ENCODE measurements at regions not wholly inside any gene's neighbourhood (a gene's known extent, or its start where the extent isn't known, plus 50 kb on each side); places are given as distances from the start of the nearest gene placed in this dataset.

DNA sequence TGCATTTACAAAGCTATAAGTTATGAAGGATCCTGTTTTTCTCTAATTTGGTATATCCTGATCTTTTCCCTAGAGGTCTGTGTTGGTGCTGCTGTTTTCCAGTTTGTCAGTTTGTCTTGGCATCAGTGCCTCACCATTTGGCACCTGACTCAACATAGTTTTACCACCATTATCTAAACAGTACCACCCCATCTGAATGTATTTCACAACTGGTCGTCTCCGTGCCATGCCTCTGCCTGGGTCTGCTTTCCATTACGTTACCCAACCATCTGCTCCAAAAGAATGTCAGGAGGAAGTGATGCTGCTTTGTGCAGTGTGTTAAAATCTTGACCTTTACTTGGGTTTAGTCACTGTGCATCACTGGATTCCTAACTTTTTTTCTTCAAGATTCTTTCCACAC is 129.3 kb upstream of the RASSF8 start:
- DNase-seq = no peak
- TF ChIP-seq, protein P1, sequence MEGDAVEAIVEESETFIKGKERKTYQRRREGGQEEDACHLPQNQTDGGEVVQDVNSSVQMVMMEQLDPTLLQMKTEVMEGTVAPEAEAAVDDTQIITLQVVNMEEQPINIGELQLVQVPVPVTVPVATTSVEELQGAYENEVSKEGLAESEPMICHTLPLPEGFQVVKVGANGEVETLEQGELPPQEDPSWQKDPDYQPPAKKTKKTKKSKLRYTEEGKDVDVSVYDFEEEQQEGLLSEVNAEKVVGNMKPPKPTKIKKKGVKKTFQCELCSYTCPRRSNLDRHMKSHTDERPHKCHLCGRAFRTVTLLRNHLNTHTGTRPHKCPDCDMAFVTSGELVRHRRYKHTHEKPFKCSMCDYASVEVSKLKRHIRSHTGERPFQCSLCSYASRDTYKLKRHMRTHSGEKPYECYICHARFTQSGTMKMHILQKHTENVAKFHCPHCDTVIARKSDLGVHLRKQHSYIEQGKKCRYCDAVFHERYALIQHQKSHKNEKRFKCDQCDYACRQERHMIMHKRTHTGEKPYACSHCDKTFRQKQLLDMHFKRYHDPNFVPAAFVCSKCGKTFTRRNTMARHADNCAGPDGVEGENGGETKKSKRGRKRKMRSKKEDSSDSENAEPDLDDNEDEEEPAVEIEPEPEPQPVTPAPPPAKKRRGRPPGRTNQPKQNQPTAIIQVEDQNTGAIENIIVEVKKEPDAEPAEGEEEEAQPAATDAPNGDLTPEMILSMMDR (IDR thresholded peaks at IDR 0.05 in 4 of 5, conservative IDR thresholded peaks at IDR 0.05 in 1 of 5) = no peak
- TF ChIP-seq POLR2A (IDR thresholded peaks at IDR 0.05) = no peak
- Histone ChIP-seq H3K4me3 (no peak overlapping the region), H3K9me3 (no peaks in the 10 kb centered on the region), H3K27ac (no peak overlapping the region), H3K27me3 (no peaks in the 10 kb centered on the region), H3K4me1 (no peaks in the 10 kb centered on the region), H3K36me3 (no peaks in the 10 kb centered on the region)
- no peak for ATAC-seq
- intact Hi-C loops (cut with DNase I; ENCODE audit: low total_unique reads) (no loop called here), in situ Hi-C loops (cut with MboI; ENCODE audit: low sequenced_read_pairs in 4 of 4) (no loop called here)

DNA sequence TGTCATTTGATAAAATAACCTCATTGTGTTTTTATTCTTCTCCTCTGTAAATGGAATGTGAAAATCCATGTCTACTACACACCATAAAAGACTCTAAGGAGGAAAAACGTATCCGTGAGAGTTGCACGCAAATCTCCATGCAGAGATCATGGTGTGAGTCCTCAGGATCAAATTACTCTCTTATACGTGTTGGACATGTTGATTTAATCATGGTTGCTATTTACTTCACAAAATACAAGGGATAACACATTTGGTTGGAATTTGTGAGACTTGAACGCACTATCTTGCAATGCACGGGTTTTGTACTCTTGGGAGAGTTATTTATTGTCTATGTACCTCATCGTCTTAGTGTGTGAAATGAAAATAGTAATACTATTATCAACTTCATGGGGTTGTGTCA is 128.0 kb upstream of the RASSF8 start:
- intact Hi-C loops (cut with DNase I; ENCODE audit: low total_unique reads) (no loop called here), in situ Hi-C loops (cut with MboI; ENCODE audit: low sequenced_read_pairs in 4 of 4) (no loop called here)
- TF ChIP-seq, protein P1 (IDR thresholded peaks at IDR 0.05 in 4 of 5, conservative IDR thresholded peaks at IDR 0.05 in 1 of 5) = no peak
- TF ChIP-seq POLR2A (IDR thresholded peaks at IDR 0.05) = no peak
- no peaks in the 10 kb centered on the region for H3K36me3 ChIP-seq
- ATAC-seq = no peak
- no peaks in the 10 kb centered on the region for H3K27me3 ChIP-seq
- H3K9me3 ChIP-seq = no peaks in the 10 kb centered on the region
- H3K4me1 ChIP-seq = no peaks in the 10 kb centered on the region
- DNase-seq = no peak
- H3K4me3 ChIP-seq = no peak overlapping the region
- no peak overlapping the region for H3K27ac ChIP-seq

DNA sequence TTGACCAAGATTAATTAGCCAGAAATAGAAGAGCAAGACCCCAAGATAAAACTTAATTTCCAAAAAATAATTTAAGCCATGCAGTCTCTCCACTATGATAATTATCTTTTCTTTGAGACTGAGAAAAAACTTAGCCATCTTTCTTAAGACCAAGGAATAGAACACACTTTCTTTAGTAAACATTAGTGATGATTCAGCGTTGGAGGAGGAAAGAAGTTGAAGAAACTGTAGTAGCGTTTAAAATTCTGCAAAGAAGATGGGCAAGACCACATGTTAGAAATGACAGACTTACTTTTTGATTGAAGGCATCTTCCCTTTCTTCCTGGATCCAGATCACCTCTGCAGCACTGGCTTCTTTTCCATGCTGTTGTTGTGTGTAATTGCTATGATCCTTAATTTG is 124.8 kb upstream of the RASSF8 start:
- in situ Hi-C loops (cut with MboI; ENCODE audit: low sequenced_read_pairs in 4 of 4) (no loop called here), intact Hi-C loops (cut with DNase I; ENCODE audit: low total_unique reads) (no loop called here)
- H3K27ac ChIP-seq = no peak overlapping the region
- no peak for ATAC-seq
- no peaks in the 10 kb centered on the region for H3K4me1 ChIP-seq
- no peak overlapping the region for H3K4me3 ChIP-seq
- no peak for DNase-seq
- H3K9me3 ChIP-seq = no peaks in the 10 kb centered on the region
- TF ChIP-seq, protein P1 (IDR thresholded peaks at IDR 0.05 in 4 of 5, conservative IDR thresholded peaks at IDR 0.05 in 1 of 5) = no peak
- no peak for TF ChIP-seq POLR2A (IDR thresholded peaks at IDR 0.05)
- H3K27me3 ChIP-seq = no peaks in the 10 kb centered on the region
- H3K36me3 ChIP-seq = no peaks in the 10 kb centered on the region

DNA sequence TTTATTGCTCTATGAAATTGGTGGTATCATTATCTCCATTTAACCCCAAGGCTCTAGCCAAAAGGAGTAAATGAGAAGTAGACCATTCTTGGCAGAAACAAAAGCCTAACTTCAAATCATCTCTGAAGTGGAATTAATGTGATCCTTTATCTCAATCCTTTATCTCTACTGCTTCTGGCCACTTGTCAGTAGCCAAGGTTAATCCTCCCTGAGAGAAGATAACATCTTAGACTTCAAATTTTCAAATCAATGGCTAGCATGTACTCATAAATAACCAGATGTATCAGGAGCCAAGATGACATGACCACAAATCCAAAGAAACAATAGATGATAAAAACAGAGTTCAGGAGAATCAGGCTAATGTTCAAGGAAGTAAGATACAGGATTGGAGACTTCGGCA is 123.1 kb upstream of the RASSF8 start:
- H3K4me3 ChIP-seq = no peak overlapping the region
- no peak for TF ChIP-seq POLR2A (IDR thresholded peaks at IDR 0.05)
- TF ChIP-seq, protein P1 (IDR thresholded peaks at IDR 0.05 in 4 of 5, conservative IDR thresholded peaks at IDR 0.05 in 1 of 5) = no peak
- DNase-seq (no peak), ATAC-seq (no peak)
- no peaks in the 10 kb centered on the region for H3K36me3 ChIP-seq
- no peaks in the 10 kb centered on the region for H3K9me3 ChIP-seq
- intact Hi-C loops (cut with DNase I; ENCODE audit: low total_unique reads) = no loop called here
- in situ Hi-C loops (cut with MboI; ENCODE audit: low sequenced_read_pairs in 4 of 4) = no loop called here
- H3K4me1 ChIP-seq = no peaks in the 10 kb centered on the region
- H3K27ac ChIP-seq = no peak overlapping the region
- H3K27me3 ChIP-seq = no peaks in the 10 kb centered on the region

DNA sequence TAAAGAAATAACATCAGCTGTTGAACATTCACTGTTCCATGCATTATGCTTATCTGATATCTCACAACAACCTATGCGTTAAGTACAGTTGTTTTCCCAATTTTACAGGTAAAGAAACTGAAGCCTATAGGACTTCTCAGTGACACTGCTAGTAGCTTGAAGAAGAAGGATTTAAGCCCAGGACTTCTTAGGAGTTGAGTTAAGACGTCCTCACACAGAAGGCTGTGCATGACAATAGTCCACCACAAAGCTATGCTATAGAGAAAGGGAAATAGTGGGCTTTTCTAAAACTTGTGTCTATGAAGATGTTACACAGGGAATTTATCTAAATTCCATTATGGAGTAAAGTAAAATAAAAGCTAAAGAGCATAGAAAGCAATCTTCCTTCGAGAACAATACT is 120.5 kb upstream of the RASSF8 start:
- no peak for DNase-seq
- Histone ChIP-seq H3K27ac (no peak overlapping the region), H3K4me3 (no peak overlapping the region), H3K9me3 (no peaks in the 10 kb centered on the region), H3K4me1 (no peaks in the 10 kb centered on the region), H3K36me3 (no peaks in the 10 kb centered on the region), H3K27me3 (no peaks in the 10 kb centered on the region)
- in situ Hi-C loops (cut with MboI; ENCODE audit: low sequenced_read_pairs in 4 of 4) = no loop called here
- ATAC-seq = no peak
- TF ChIP-seq POLR2A (IDR thresholded peaks at IDR 0.05) = no peak
- TF ChIP-seq, protein P1 (IDR thresholded peaks at IDR 0.05 in 4 of 5, conservative IDR thresholded peaks at IDR 0.05 in 1 of 5) = no peak
- intact Hi-C loops (cut with DNase I; ENCODE audit: low total_unique reads) = no loop called here

Measured in gastrocnemius medialis (tissue), 4 donors.